GM12878 (cell line): ENCODE measurements at regions not wholly inside any gene's neighbourhood (a gene's known extent, or its start where the extent isn't known, plus 50 kb on each side); places are given as distances from the start of the nearest gene placed in this dataset.

Source experiments
- ATAC-seq: fragments of 200-7000 bp; cut with Tn5 transposase; 3 replicates; pipeline ENCODE4 v1.9.1; 2020; ENCODE audit warnings: mild to moderate bottlenecking, moderate library complexity
- BruUV-seq: library from RNA; stranded (reverse); fragments of 400-500 nt; replicated peaks from 2 replicates; lab custom pipeline; 2021; lab: Mats Ljungman, UMichigan
- CTCF ChIA-PET: fragments of 300-600 bp; sonication (Branson Sonifier 250); formaldehyde crosslinking; extraction: SDS; loops from one replicate; lab custom pipeline; 2021; ENCODE audit warnings: inconsistent platforms; lab: Yijun Ruan, JAX
- POLR2A ChIA-PET: fragments of 350-600 bp; formaldehyde crosslinking; extraction: SDS; loops from one replicate; lab custom pipeline; 2021; ENCODE audit warnings: inconsistent platforms; lab: Charles Lee
- RAD21 ChIA-PET: fragments of 300-600 bp; sonication (Branson Sonifier 250); formaldehyde crosslinking; loops from one replicate; lab custom pipeline; 2023; ENCODE audit warnings: antibody characterized with exemption; ENCODE audit not compliant: unreplicated experiment; lab: Charles Lee
- SMC1A ChIA-PET: fragments of 300-600 bp; sonication (Branson Sonifier 250); formaldehyde crosslinking; loops from one replicate; lab custom pipeline; 2023; ENCODE audit not compliant: unreplicated experiment, uncharacterized antibody; lab: Charles Lee
- DNase-seq: peaks from one replicate; pipeline ENCODE4 v3.0.0-alpha.2; 2011; ENCODE audit warnings: low read depth, low spot score
- FAIRE-seq: peaks from 3 replicates; lab custom pipeline; 2011; peaks lifted over from hg19 to GRCh38; lab: Jason Lieb, UNC
- H2AFZ ChIP-seq: 2 replicates; pipeline ENCODE4 v1.6.0; 2011; ENCODE audit warnings: low read depth, low read length, control low read depth; ENCODE audit not compliant: control insufficient read depth
- H3K27ac ChIP-seq: 2 replicates; pipeline ENCODE4 v1.5.1; 2011; ENCODE audit warnings: control low read depth; ENCODE audit not compliant: control insufficient read depth, insufficient read depth
- H3K27me3 ChIP-seq, 2 experiments: replicated peaks in 1 of 2; 2 replicates each; pipeline versions ENCODE4 v1.6.0 to v1.6.1; 2011; ENCODE audit warnings: low read length in 1 of 2; ENCODE audit not compliant: control insufficient read depth in 2 of 2, insufficient read depth in 2 of 2
- H3K36me3 ChIP-seq, 2 experiments: 2 replicates each; pipeline ENCODE4 v1.5.1; 2011; ENCODE audit warnings: low read length in 1 of 2; ENCODE audit not compliant: control insufficient read depth in 2 of 2, insufficient read depth in 2 of 2
- H3K4me1 ChIP-seq: 2 replicates; pipeline ENCODE4 v1.6.1; 2011; ENCODE audit warnings: mild to moderate bottlenecking, low read length, moderate library complexity, mixed read lengths; ENCODE audit not compliant: control insufficient read depth, insufficient read depth
- H3K4me2 ChIP-seq: 2 replicates; pipeline ENCODE4 v1.6.0; 2011; ENCODE audit warnings: control low read depth; ENCODE audit not compliant: control insufficient read depth, insufficient read depth
- H3K4me3 ChIP-seq: fragments of 200-600 bp; sonication (generic); 2 replicates; pipeline ENCODE4 v1.5.1; 2016
- H3K79me2 ChIP-seq: 2 replicates; pipeline ENCODE4 v1.6.0; 2011; ENCODE audit warnings: low read length; ENCODE audit not compliant: control insufficient read depth, insufficient read depth
- H3K9ac ChIP-seq: 2 replicates; pipeline ENCODE4 v1.8.0; 2011; ENCODE audit warnings: low read length, control low read depth, mixed read lengths; ENCODE audit not compliant: control insufficient read depth, insufficient read depth
- H3K9me3 ChIP-seq: replicated peaks from 3 replicates; pipeline ENCODE4 v1.5.1; 2011; ENCODE audit warnings: mild to moderate bottlenecking, low read length; ENCODE audit not compliant: control insufficient read depth, insufficient read depth
- H4K20me1 ChIP-seq: 2 replicates; pipeline ENCODE4 v1.6.0; 2011; ENCODE audit not compliant: control insufficient read depth, insufficient read depth
- ATF7 ChIP-seq: fragments of 450-650 bp; IDR thresholded peaks from 2 replicates; pipeline ENCODE4 v1.6.1; 2016; ENCODE audit warnings: low read depth, mild to moderate bottlenecking
- BRCA1 ChIP-seq: IDR thresholded peaks from 2 replicates; pipeline ENCODE4 v1.6.1; 2011; ENCODE audit warnings: low read depth, low read length, improper control_type of control experiment
- CBFB ChIP-seq: IDR thresholded peaks from 2 replicates; pipeline ENCODE4 v1.6.1; 2016; ENCODE audit warnings: antibody characterized with exemption, low read depth
- CBX3 ChIP-seq: fragments of 200-600 bp; sonication (generic); IDR thresholded peaks from 2 replicates; pipeline ENCODE4 v1.6.1; 2016; ENCODE audit warnings: low read depth, borderline replicate concordance
- CHD1 ChIP-seq: IDR thresholded peaks from 2 replicates; pipeline ENCODE4 v1.6.1; 2012; ENCODE audit warnings: low read depth, low read length, improper control_type of control experiment
- E4F1 ChIP-seq: fragments of 450-650 bp; IDR thresholded peaks from 2 replicates; pipeline ENCODE4 v1.6.1; 2018; ENCODE audit warnings: borderline replicate concordance, mild to moderate bottlenecking; ENCODE audit not compliant: partially characterized antibody
- EGR1 ChIP-seq, 2 experiments: IDR thresholded peaks; 1 replicate in 1 of 2; 2 replicates in 1 of 2; pipeline ENCODE4 v1.6.1; 2011 to 2012; ENCODE audit warnings: low read depth in 2 of 2, low read length in 2 of 2, borderline replicate concordance in 1 of 2, mild to moderate bottlenecking in 1 of 2, moderate library complexity in 1 of 2
- GABPA ChIP-seq: IDR thresholded peaks from 2 replicates; pipeline ENCODE4 v1.6.1; 2014; ENCODE audit warnings: antibody characterized with exemption, low read depth, mild to moderate bottlenecking, inconsistent platforms
- IKZF1 ChIP-seq: fragments of 450-650 bp; conservative IDR thresholded peaks from 2 replicates; pipeline ENCODE4 v1.6.1; 2017; ENCODE audit warnings: antibody characterized with exemption, mild to moderate bottlenecking
- KAT2A ChIP-seq: conservative IDR thresholded peaks from 2 replicates; pipeline ENCODE4 v1.6.1; 2011; ENCODE audit warnings: low read depth, low read length; ENCODE audit not compliant: control insufficient read depth
- PML ChIP-seq: IDR thresholded peaks from 2 replicates; pipeline ENCODE4 v1.6.1; 2012; ENCODE audit warnings: low read length, inconsistent platforms
- POLR2AphosphoS5 ChIP-seq: IDR thresholded peaks from 2 replicates; pipeline ENCODE4 v1.6.1; 2011; ENCODE audit warnings: mild to moderate bottlenecking, low read length, inconsistent platforms
- RCOR1 ChIP-seq: conservative IDR thresholded peaks from 2 replicates; pipeline ENCODE4 v1.6.1; 2012; ENCODE audit warnings: low read depth, low read length, improper control_type of control experiment
- STAT1 ChIP-seq: fragments of 450-650 bp; conservative IDR thresholded peaks from 2 replicates; pipeline ENCODE4 v1.6.1; 2014; ENCODE audit warnings: antibody characterized with exemption, mild to moderate bottlenecking
- ZNF217 ChIP-seq: fragments of 450-650 bp; IDR thresholded peaks from 2 replicates; pipeline ENCODE4 v1.6.1; 2017; ENCODE audit warnings: antibody characterized with exemption, mild to moderate bottlenecking
- ZNF274 ChIP-seq: IDR thresholded peaks from one replicate; pipeline ENCODE4 v1.8.0; 2011; ENCODE audit not compliant: insufficient read length, insufficient read depth
- ZZZ3 ChIP-seq: IDR thresholded peaks from 2 replicates; pipeline ENCODE4 v1.6.1; 2011; ENCODE audit warnings: low read depth; ENCODE audit not compliant: control insufficient read depth, insufficient read length
- WGBS: methylation state at CpG from one replicate; pipeline ENCODE4 v1.1.6; 2016; ENCODE audit warnings: low lambda C conversion rate; ENCODE audit not compliant: insufficient replicate concordance, insufficient coverage; ENCODE audit errors: missing lambda C conversion rate; 5-methylcytosine and 5-hydroxymethylcytosine counted together
- in situ Hi-C: fragments of 300-500 bp; cut with MboI; formaldehyde crosslinking; loops from 9 replicates; pipeline ENCODE4 v1.14.3; 2018; ENCODE audit warnings: mixed read lengths
- intact Hi-C: fragments of 100-400 bp; cut with micrococcal nuclease; formaldehyde crosslinking; loops from one replicate; pipeline ENCODE4 v1.14.2; 2022; ENCODE audit not compliant: unreplicated experiment

- ChIA-PET POLR2A (no interaction called here), RAD21 (no interaction called here), CTCF (no interaction called here), SMC1A (no interaction called here)
- WGBS, result 52% methylated on average over 5 of the region's 5 CpGs
- H3K27ac ChIP-seq, result no peak overlapping the region
- no peaks in the 10 kb centered on the region for H3K79me2 ChIP-seq
- H2AFZ ChIP-seq, result no peak overlapping the region
- no peak for DNase-seq
- H3K27me3 ChIP-seq, result no peaks in the 10 kb centered on the region
- no peaks in the 10 kb centered on the region for H3K9me3 ChIP-seq
- no peaks in the 10 kb centered on the region for H3K4me1 ChIP-seq
- no peak for FAIRE-seq
- intact Hi-C loops, result loop anchor here (10.0 kb wide), 1 partner anchor 125 kb away; no protein-coding TSS in a partner anchor
- H3K4me2 ChIP-seq, result no peak overlapping the region
- H3K36me3 ChIP-seq, result no peaks in the 10 kb centered on the region
- no peaks in the 10 kb centered on the region for H4K20me1 ChIP-seq
- no peak overlapping the region for H3K4me3 ChIP-seq
- no peak overlapping the region for H3K9ac ChIP-seq
- in situ Hi-C loops, result no loop called here
- TF ChIP-seq CHD1, result no peak
- no peak for TF ChIP-seq ATF7
- no peak for TF ChIP-seq EGR1 (IDR thresholded peaks at IDR 0.05; ENCODE audit: borderline replicate concordance in 1 of 2, low read depth in 2 of 2, low read length in 2 of 2)
- no peak for TF ChIP-seq ZZZ3
- no peak for TF ChIP-seq PML
- TF ChIP-seq STAT1, result no peak
- TF ChIP-seq CBX3, result no peak
- TF ChIP-seq KAT2A, result no peak
- no peak for TF ChIP-seq ZNF217
- no peak for TF ChIP-seq RCOR1
- no peak for TF ChIP-seq POLR2AphosphoS5
- no peak for TF ChIP-seq BRCA1
- no peak for TF ChIP-seq E4F1
- TF ChIP-seq CBFB, result no peak
- no peak for TF ChIP-seq ZNF274
- no peak for TF ChIP-seq IKZF1
- no peak for TF ChIP-seq GABPA
- no TSS peak for BruUV-seq
- no peak for ATAC-seq
Measured at GRCh38 chr13:21759463-21759862, 88.6 kb downstream of the FGF9 start.
